RCC 7860 (cell line): ENCODE measurements at regions not wholly inside any gene's neighbourhood (a gene's known extent, or its start where the extent isn't known, plus 50 kb on each side); places are given as distances from the start of the nearest gene placed in this dataset.
"Not testable (repeated sequence)": the region's sequence is repeated elsewhere in the genome, so short reads cannot be mapped to it uniquely, and the experiment has no call there.

Source experiments
- DNase-seq: peaks from one replicate; pipeline ENCODE4 v3.0.0-alpha.2; 2015; ENCODE audit warnings: low spot score
- FAIRE-seq: peaks from 2 replicates; lab custom pipeline; 2012; peaks lifted over from hg19 to GRCh38; lab: Jason Lieb, UNC

- DNase-seq = no peak
- no peak for FAIRE-seq
Measured at GRCh38 chr3:15903164-15903563, 105.4 kb upstream of the ANKRD28 start.

GRCh38 chr3:15903759-15904720 is 106.3 kb upstream of the ANKRD28 start:
- no peak for FAIRE-seq
- no peak for DNase-seq

GRCh38 chr3:15905041-15905440 is 107.3 kb upstream of the ANKRD28 start:
- DNase-seq (no peak), FAIRE-seq (no peak)

- not testable (repeated sequence) for DNase-seq, FAIRE-seq
Measured at GRCh38 chr3:15907403-15907802, 109.6 kb upstream of the ANKRD28 start.

- FAIRE-seq (no peak), DNase-seq (no peak)
Measured at GRCh38 chr3:15918988-15919387, 121.2 kb upstream of the ANKRD28 start.

GRCh38 chr3:15919971-15920370 is 122.2 kb upstream of the ANKRD28 start:
- DNase-seq (no peak), FAIRE-seq (no peak)

- FAIRE-seq = no peak
Measured at GRCh38 chr3:15923640-15924405, 126.0 kb upstream of the ANKRD28 start.

GRCh38 chr3:15924914-15925313 is 127.1 kb upstream of the ANKRD28 start:
- FAIRE-seq (no peak), DNase-seq (no peak)

More at GRCh38 chr3:15923640-15924405, 126.0 kb upstream of the ANKRD28 start:
- DNase-seq = no peak

- no peak for FAIRE-seq
- DNase-seq = no peak
Measured at GRCh38 chr3:15926871-15927270, 129.1 kb upstream of the ANKRD28 start.

- FAIRE-seq = no peak
- DNase-seq = no peak
Measured at GRCh38 chr3:15927969-15928368, 130.2 kb upstream of the ANKRD28 start.

GRCh38 chr3:15929944-15930571 is 132.3 kb upstream of the ANKRD28 start:
- DNase-seq = no peak
- FAIRE-seq = no peak

- no peak for DNase-seq
- no peak for FAIRE-seq
Measured at GRCh38 chr3:15932348-15933300, 134.8 kb upstream of the ANKRD28 start.

- DNase-seq (no peak), FAIRE-seq (no peak)
Measured at GRCh38 chr3:15933439-15934139, 135.8 kb upstream of the ANKRD28 start.

GRCh38 chr3:15934389-15935195 is 136.8 kb upstream of the ANKRD28 start:
- no peak for FAIRE-seq
- DNase-seq = no peak

GRCh38 chr3:15936312-15936711 is 138.5 kb upstream of the ANKRD28 start:
- DNase-seq = no peak
- FAIRE-seq = no peak

- DNase-seq = no peak
- FAIRE-seq = no peak
Measured at GRCh38 chr3:15940641-15941040, 142.9 kb upstream of the ANKRD28 start.

- DNase-seq, FAIRE-seq: not testable (repeated sequence)
Measured at GRCh38 chr3:15941457-15941856, 143.7 kb upstream of the ANKRD28 start.

- DNase-seq = no peak
- FAIRE-seq = no peak
Measured at GRCh38 chr3:15941958-15942357, 144.2 kb upstream of the ANKRD28 start.

- no peak for FAIRE-seq
- no peak for DNase-seq
Measured at GRCh38 chr3:15942462-15942861, 144.7 kb upstream of the ANKRD28 start.
